CD14-positive monocyte (primary cell): ENCODE measurements at regions not wholly inside any gene's neighbourhood (a gene's known extent, or its start where the extent isn't known, plus 50 kb on each side); places are given as distances from the start of the nearest gene placed in this dataset.

Experiments used
- DNase-seq, 3 donors: peaks; one replicate each; pipeline ENCODE4 v3.0.0-alpha.2; 2011 to 2022
- H2AFZ ChIP-seq: 2 replicates; pipeline ENCODE4 v1.6.0; 2012; ENCODE audit warnings: mild to moderate bottlenecking, low read depth, low read length, inconsistent platforms; ENCODE audit not compliant: insufficient read depth, poor library complexity, severe bottlenecking
- H3K27ac ChIP-seq, 2 donors: 1 replicate in 1 of 2; 2 replicates in 1 of 2; pipeline ENCODE4 v1.5.1; 2012 to 2013; ENCODE audit warnings: low read length in 2 of 2, control low read depth in 1 of 2, inconsistent platforms in 1 of 2, low read depth in 1 of 2, mild to moderate bottlenecking in 1 of 2
- H3K27me3 ChIP-seq, 2 donors: one replicate each; pipeline versions ENCODE4 v1.6.0 to v1.6.1; 2011 to 2013; ENCODE audit warnings: low read length in 2 of 2; ENCODE audit not compliant: control insufficient read depth in 2 of 2, insufficient read depth in 2 of 2
- H3K36me3 ChIP-seq, 2 donors: replicated peaks in 1 of 2; 1 replicate in 1 of 2; 2 replicates in 1 of 2; pipeline versions ENCODE4 v1.5.1 to v1.6.1; 2012 to 2013; ENCODE audit warnings: low read length in 2 of 2, control low read depth in 1 of 2, inconsistent platforms in 1 of 2, mild to moderate bottlenecking in 1 of 2; ENCODE audit not compliant: insufficient read depth in 2 of 2, control insufficient read depth in 1 of 2
- H3K4me1 ChIP-seq, 2 donors: 1 replicate in 1 of 2; 2 replicates in 1 of 2; pipeline versions ENCODE4 v1.5.1 to v1.6.1; 2012 to 2013; ENCODE audit warnings: low read length in 2 of 2, control low read depth in 1 of 2, inconsistent platforms in 1 of 2, mild to moderate bottlenecking in 1 of 2, moderate library complexity in 1 of 2; ENCODE audit not compliant: insufficient read depth in 2 of 2, control insufficient read depth in 1 of 2
- H3K4me2 ChIP-seq: replicated peaks from 2 replicates; pipeline ENCODE3; 2012; ENCODE audit warnings: low read length, moderate library complexity, mild to moderate bottlenecking; ENCODE audit not compliant: poor library complexity, severe bottlenecking; ENCODE audit errors: extremely low read depth
- H3K4me3 ChIP-seq, 3 experiments: fragments of 200-600 bp in 1 of 3; sonication (generic) in 1 of 3; replicated peaks in 1 of 3; 1 replicate in 2 of 3; 2 replicates in 1 of 3; pipeline ENCODE4 v1.5.1; 2011 to 2013; ENCODE audit warnings: low read length in 3 of 3, mild to moderate bottlenecking in 3 of 3, control low read depth in 2 of 3, low read depth in 2 of 3, inconsistent platforms in 1 of 3, moderate library complexity in 1 of 3
- H3K79me2 ChIP-seq: 2 replicates; pipeline ENCODE4 v1.6.0; 2012; ENCODE audit warnings: mild to moderate bottlenecking, control low read depth, inconsistent platforms, low read length, moderate library complexity; ENCODE audit not compliant: insufficient read depth
- H3K9ac ChIP-seq: 2 replicates; pipeline ENCODE4 v1.6.0; 2017; ENCODE audit warnings: low read length, mild to moderate bottlenecking; ENCODE audit not compliant: insufficient read depth, poor library complexity, severe bottlenecking
- H3K9me3 ChIP-seq, 2 donors: replicated peaks in 1 of 2; 1 replicate in 1 of 2; 2 replicates in 1 of 2; pipeline versions ENCODE4 v1.5.1 to v1.6.1; 2012 to 2013; ENCODE audit warnings: low read length in 2 of 2, control low read depth in 1 of 2; ENCODE audit not compliant: control insufficient read depth in 1 of 2, insufficient read depth in 1 of 2
- H4K20me1 ChIP-seq: 2 replicates; pipeline ENCODE4 v1.6.0; 2012; ENCODE audit warnings: mild to moderate bottlenecking, low read length, control low read depth, moderate library complexity; ENCODE audit not compliant: insufficient read depth
- H3K27ac Mint-ChIP-seq, 7 donors: one replicate each; pipeline ENCODE4 v1.8.0; 2020; ENCODE audit warnings: mild to moderate bottlenecking in 7 of 7, mixed read lengths in 7 of 7, moderate library complexity in 6 of 7, inconsistent platforms in 2 of 7
- H3K27me3 Mint-ChIP-seq, 3 donors: one replicate each; pipeline ENCODE4 v1.8.0; 2021 to 2022; ENCODE audit warnings: low read depth in 3 of 3, mild to moderate bottlenecking in 3 of 3, mixed read lengths in 3 of 3, moderate library complexity in 3 of 3, inconsistent platforms in 1 of 3
- H3K36me3 Mint-ChIP-seq, 2 donors: one replicate each; pipeline ENCODE4 v1.8.0; 2020; ENCODE audit warnings: mixed read lengths in 2 of 2, inconsistent platforms in 1 of 2, mild to moderate bottlenecking in 1 of 2
- H3K4me1 Mint-ChIP-seq: one replicate; pipeline ENCODE4 v1.8.0; 2020; ENCODE audit warnings: mild to moderate bottlenecking, mixed read lengths
- H3K4me3 Mint-ChIP-seq, 2 donors: one replicate each; pipeline ENCODE4 v1.8.0; 2020; ENCODE audit warnings: mild to moderate bottlenecking in 2 of 2, mixed read lengths in 2 of 2, moderate library complexity in 1 of 2
- H3K9me3 Mint-ChIP-seq, 7 donors: one replicate each; pipeline ENCODE4 v1.8.0; 2020 to 2022; ENCODE audit warnings: mixed read lengths in 7 of 7, mild to moderate bottlenecking in 6 of 7, moderate library complexity in 6 of 7, inconsistent platforms in 2 of 7
- WGBS: methylation state at CpG from one replicate; pipeline ENCODE4 v1.1.5; 2013; ENCODE audit warnings: missing lambda C conversion rate; ENCODE audit not compliant: insufficient coverage; 5-methylcytosine and 5-hydroxymethylcytosine counted together
- intact Hi-C, 2 donors: fragments of 100-400 bp; cut with micrococcal nuclease; formaldehyde crosslinking; loops; one replicate each; pipeline versions ENCODE4 v1.15.0 to v1.15.1; 2023
- TF ChIP-seq, protein P1 (sequence below): fragments of 200-600 bp; IDR thresholded peaks from one replicate; pipeline ENCODE4 v1.8.0; 2022; ENCODE audit warnings: antibody characterized with exemption, mild to moderate bottlenecking

DNA sequence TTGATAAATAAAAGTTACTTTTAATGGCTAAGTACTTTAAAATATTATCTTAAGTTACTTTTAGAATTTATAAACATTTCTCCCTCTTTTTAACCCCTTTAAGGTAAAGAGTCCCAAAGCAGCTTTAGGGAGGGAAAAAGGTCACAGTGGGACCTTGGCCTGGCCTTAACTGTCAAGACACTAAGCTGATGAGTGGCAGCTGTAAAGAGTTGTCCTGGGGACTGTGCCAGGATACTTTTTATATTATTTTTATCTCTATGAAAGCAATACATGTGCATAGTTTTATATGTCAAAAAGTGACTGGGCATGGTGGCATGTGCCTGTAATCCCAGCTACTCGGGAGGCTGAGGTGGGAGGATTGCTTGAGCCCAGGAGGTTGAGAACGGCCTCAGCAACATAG is 94.2 kb upstream of the RESF1 start:
- H3K27ac Mint-ChIP-seq: no peak overlapping the region
- no peak for DNase-seq
- Histone ChIP-seq H3K4me2 (no peak overlapping the region), H2AFZ (no peak overlapping the region), H3K27ac (no peak overlapping the region), H3K4me1 (no peaks in the 10 kb centered on the region), H3K27me3 (no peaks in the 10 kb centered on the region), H4K20me1 (no peaks in the 10 kb centered on the region), H3K36me3 (no peaks in the 10 kb centered on the region), H3K9me3 (peaks cover 12 to 14% of the 10 kb centered on the region in 2 donors), H3K79me2 (no peaks in the 10 kb centered on the region), H3K9ac (no peak overlapping the region), H3K4me3 (no peak overlapping the region)
- WGBS: no CpG with 5 or more reads among the region's 2 CpGs
- H3K9me3 Mint-ChIP-seq: peaks cover 6 to 36% (median 22%) of the 10 kb centered on the region in 7 donors
- TF ChIP-seq, protein P1, sequence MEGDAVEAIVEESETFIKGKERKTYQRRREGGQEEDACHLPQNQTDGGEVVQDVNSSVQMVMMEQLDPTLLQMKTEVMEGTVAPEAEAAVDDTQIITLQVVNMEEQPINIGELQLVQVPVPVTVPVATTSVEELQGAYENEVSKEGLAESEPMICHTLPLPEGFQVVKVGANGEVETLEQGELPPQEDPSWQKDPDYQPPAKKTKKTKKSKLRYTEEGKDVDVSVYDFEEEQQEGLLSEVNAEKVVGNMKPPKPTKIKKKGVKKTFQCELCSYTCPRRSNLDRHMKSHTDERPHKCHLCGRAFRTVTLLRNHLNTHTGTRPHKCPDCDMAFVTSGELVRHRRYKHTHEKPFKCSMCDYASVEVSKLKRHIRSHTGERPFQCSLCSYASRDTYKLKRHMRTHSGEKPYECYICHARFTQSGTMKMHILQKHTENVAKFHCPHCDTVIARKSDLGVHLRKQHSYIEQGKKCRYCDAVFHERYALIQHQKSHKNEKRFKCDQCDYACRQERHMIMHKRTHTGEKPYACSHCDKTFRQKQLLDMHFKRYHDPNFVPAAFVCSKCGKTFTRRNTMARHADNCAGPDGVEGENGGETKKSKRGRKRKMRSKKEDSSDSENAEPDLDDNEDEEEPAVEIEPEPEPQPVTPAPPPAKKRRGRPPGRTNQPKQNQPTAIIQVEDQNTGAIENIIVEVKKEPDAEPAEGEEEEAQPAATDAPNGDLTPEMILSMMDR: no peak
- H3K27me3 Mint-ChIP-seq: peaks cover 0 to 1% (median 0%) of the 10 kb centered on the region in 3 donors
- intact Hi-C loops: no loop called here
- H3K4me3 Mint-ChIP-seq: no peak overlapping the region
- H3K36me3 Mint-ChIP-seq: no peaks in the 10 kb centered on the region
- H3K4me1 Mint-ChIP-seq: peaks cover 16% of the 10 kb centered on the region

GRCh38 chr12:31861360-31861759 is 97.9 kb upstream of the RESF1 start:
- peaks cover 0 to 1% (median 0%) of the 10 kb centered on the region in 3 donors for H3K27me3 Mint-ChIP-seq
- Histone ChIP-seq H3K4me1 (peaks cover 0 to 4% of the 10 kb centered on the region in 2 donors), H3K4me3 (no peak overlapping the region), H4K20me1 (no peaks in the 10 kb centered on the region), H3K36me3 (no peaks in the 10 kb centered on the region), H3K9me3 (peaks cover 28 to 43% of the 10 kb centered on the region in 2 donors), H3K27ac (no peak overlapping the region), H3K4me2 (no peak overlapping the region), H3K79me2 (no peaks in the 10 kb centered on the region), H2AFZ (no peak overlapping the region), H3K9ac (no peak overlapping the region), H3K27me3 (no peaks in the 10 kb centered on the region)
- H3K36me3 Mint-ChIP-seq: peaks cover 2 to 8% of the 10 kb centered on the region in 2 donors
- peaks cover 7 to 54% (median 43%) of the 10 kb centered on the region in 7 donors for H3K9me3 Mint-ChIP-seq
- TF ChIP-seq, protein P1: no peak
- peaks cover 12% of the 10 kb centered on the region for H3K4me1 Mint-ChIP-seq
- H3K27ac Mint-ChIP-seq: no peak overlapping the region
- intact Hi-C loops: no loop called here
- DNase-seq: no peak
- H3K4me3 Mint-ChIP-seq: no peak overlapping the region
- no CpG with 5 or more reads among the region's 2 CpGs for WGBS
